ENCODE measurements at regions not wholly inside any gene's neighbourhood (a gene's known extent, or its start where the extent isn't known, plus 50 kb on each side); places are given as distances from the start of the nearest gene placed in this dataset.
"Not testable (repeated sequence)": the region's sequence is repeated elsewhere in the genome, so short reads cannot be mapped to it uniquely, and the experiment has no call there.

- no peaks in the 10 kb centered on the region for H3K36me3 Mint-ChIP-seq (ENCODE audit: low read depth, unreplicated experiment)
- H3K9me3 Mint-ChIP-seq (ENCODE audit: unreplicated experiment) = no peaks in the 10 kb centered on the region
- no peaks in the 10 kb centered on the region for H3K4me1 Mint-ChIP-seq (ENCODE audit: unreplicated experiment)
- TF ChIP-seq CTCF (IDR thresholded peaks at IDR 0.05; ENCODE audit: unreplicated experiment) = no peak
- H3K27ac Mint-ChIP-seq (ENCODE audit: unreplicated experiment) = no peak overlapping the region
- DNase-seq (ENCODE audit: low spot score) = no peak
- H3K4me3 Mint-ChIP-seq (ENCODE audit: unreplicated experiment) = no peak overlapping the region
- H3K27me3 Mint-ChIP-seq (ENCODE audit: unreplicated experiment) = no peaks in the 10 kb centered on the region
These were observed 146.3 kb upstream of the LCORL start for GRCh38 chr4:18167831-18168230.

- H3K27ac Mint-ChIP-seq (ENCODE audit: unreplicated experiment) = no peak overlapping the region
- H3K36me3 Mint-ChIP-seq (ENCODE audit: low read depth, unreplicated experiment) = no peaks in the 10 kb centered on the region
- DNase-seq (ENCODE audit: low spot score) = no peak
- no peaks in the 10 kb centered on the region for H3K4me1 Mint-ChIP-seq (ENCODE audit: unreplicated experiment)
- H3K27me3 Mint-ChIP-seq (ENCODE audit: unreplicated experiment) = no peaks in the 10 kb centered on the region
- H3K4me3 Mint-ChIP-seq (ENCODE audit: unreplicated experiment) = no peak overlapping the region
- H3K9me3 Mint-ChIP-seq (ENCODE audit: unreplicated experiment) = no peaks in the 10 kb centered on the region
- no peak for TF ChIP-seq CTCF (IDR thresholded peaks at IDR 0.05; ENCODE audit: unreplicated experiment)
These were observed 145.4 kb upstream of the LCORL start for GRCh38 chr4:18166925-18167324.

- Mint-ChIP-seq H3K36me3 (ENCODE audit: low read depth, unreplicated experiment) (no peaks in the 10 kb centered on the region), H3K27me3 (ENCODE audit: unreplicated experiment) (peaks cover 2% of the 10 kb centered on the region), H3K4me3 (ENCODE audit: unreplicated experiment) (no peak overlapping the region), H3K27ac (ENCODE audit: unreplicated experiment) (no peak overlapping the region), H3K9me3 (ENCODE audit: unreplicated experiment) (no peaks in the 10 kb centered on the region), H3K4me1 (ENCODE audit: unreplicated experiment) (no peaks in the 10 kb centered on the region)
- no peak for TF ChIP-seq CTCF (IDR thresholded peaks at IDR 0.05; ENCODE audit: unreplicated experiment)
- no peak for DNase-seq (ENCODE audit: low spot score)
These were observed 140.9 kb upstream of the LCORL start for GRCh38 chr4:18162453-18162852.

GRCh38 chr4:18159117-18159912 lies 137.8 kb upstream of the LCORL start:
- DNase-seq (ENCODE audit: low spot score); H3K27ac Mint-ChIP-seq (ENCODE audit: unreplicated experiment); H3K36me3 Mint-ChIP-seq (ENCODE audit: low read depth, unreplicated experiment); H3K27me3 Mint-ChIP-seq (ENCODE audit: unreplicated experiment); H3K9me3 Mint-ChIP-seq (ENCODE audit: unreplicated experiment); H3K4me3 Mint-ChIP-seq (ENCODE audit: unreplicated experiment); H3K4me1 Mint-ChIP-seq (ENCODE audit: unreplicated experiment): not testable (repeated sequence)

- Mint-ChIP-seq H3K27me3 (ENCODE audit: unreplicated experiment) (peaks cover 3% of the 10 kb centered on the region), H3K4me3 (ENCODE audit: unreplicated experiment) (no peak overlapping the region), H3K27ac (ENCODE audit: unreplicated experiment) (no peak overlapping the region), H3K36me3 (ENCODE audit: low read depth, unreplicated experiment) (no peaks in the 10 kb centered on the region), H3K4me1 (ENCODE audit: unreplicated experiment) (peaks cover under 1% of the 10 kb centered on the region), H3K9me3 (ENCODE audit: unreplicated experiment) (no peaks in the 10 kb centered on the region)
- no peak for TF ChIP-seq CTCF (IDR thresholded peaks at IDR 0.05; ENCODE audit: unreplicated experiment)
- no peak for DNase-seq (ENCODE audit: low spot score)
These were observed 133.8 kb upstream of the LCORL start for GRCh38 chr4:18155067-18156041.

Measured in endothelial cell (in vitro differentiated cells).